Hematopoietic multipotent progenitor cell treated with erythropoietin and hydrocortisone succinate and interleukin-3 and kit ligand, for 17 days (in vitro differentiated cells): ENCODE measurements at regions not wholly inside any gene's neighbourhood (a gene's known extent, or its start where the extent isn't known, plus 50 kb on each side); places are given as distances from the start of the nearest gene placed in this dataset.
"Not testable (repeated sequence)": the region's sequence is repeated elsewhere in the genome, so short reads cannot be mapped to it uniquely, and the experiment has no call there.

Source experiments
- DNase-seq: peaks from one replicate; pipeline ENCODE4 v3.0.0-alpha.2; 2015; ENCODE audit warnings: low spot score

- DNase-seq: peak; percentile 17
These were observed 89.8 kb downstream of the KATNIP start for GRCh38 chr16:27639561-27640276.

GRCh38 chr16:27640277-27640600 lies 90.3 kb downstream of the KATNIP start:
- DNase-seq: no peak

- no peak for DNase-seq
These were observed 91.3 kb downstream of the KATNIP start for GRCh38 chr16:27641260-27641659.

- DNase-seq: not testable (repeated sequence)
These were observed 91.9 kb downstream of the KATNIP start for GRCh38 chr16:27641734-27642415.

- peak; percentile 8 for DNase-seq
These were observed 92.8 kb downstream of the KATNIP start for GRCh38 chr16:27642756-27643155.

DNA sequence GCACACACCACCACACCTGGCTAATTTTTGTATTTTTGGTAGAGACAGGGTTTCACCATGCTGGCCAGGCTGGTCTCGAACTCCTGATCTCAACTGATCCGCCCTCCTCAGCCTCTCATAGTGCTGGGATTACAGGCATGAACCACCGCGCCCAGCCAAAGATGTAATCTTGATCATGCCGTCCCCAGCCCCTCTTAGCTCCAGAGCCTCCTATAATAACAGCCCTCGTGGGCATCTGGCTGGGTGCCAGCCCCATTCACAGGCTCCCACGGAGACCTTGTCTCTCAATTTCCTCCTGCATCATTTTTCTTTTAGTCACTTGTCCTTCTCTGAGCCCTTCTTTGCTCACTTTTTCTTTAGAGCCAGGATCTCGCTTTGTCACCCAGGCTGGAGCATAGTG lies 94.2 kb downstream of the KATNIP start:
- DNase-seq: no peak

DNA sequence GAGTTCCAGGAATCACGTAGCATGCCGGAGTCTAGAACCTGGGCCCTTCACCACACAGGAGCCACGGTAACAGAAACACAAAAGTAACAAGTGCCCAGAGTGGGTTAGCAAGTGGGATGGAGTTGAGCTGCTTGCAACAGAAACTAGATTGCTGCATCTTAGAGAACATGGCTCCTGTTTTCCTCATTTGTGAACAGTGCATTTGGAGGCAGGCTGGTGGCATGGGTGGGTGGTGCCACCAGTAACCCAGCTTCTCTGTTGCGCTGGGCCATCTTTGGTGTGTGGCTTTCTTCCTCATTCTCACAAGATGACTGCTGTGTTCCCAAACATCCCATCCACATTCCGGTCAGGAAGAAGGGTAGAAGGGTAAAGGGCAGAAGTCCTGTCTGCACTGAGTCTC lies 95.5 kb downstream of the KATNIP start:
- DNase-seq: no peak

- DNase-seq: no peak
These were observed 96.9 kb downstream of the KATNIP start for GRCh38 chr16:27646806-27647205.

- DNase-seq: no peak
These were observed 99.1 kb downstream of the KATNIP start for GRCh38 chr16:27649021-27649420.

GRCh38 chr16:27650073-27650701 lies 100.2 kb downstream of the KATNIP start:
- no peak for DNase-seq

- no peak for DNase-seq
These were observed 101.4 kb downstream of the KATNIP start for GRCh38 chr16:27651301-27651700.

GRCh38 chr16:27657811-27658210 lies 107.9 kb downstream of the KATNIP start:
- no peak for DNase-seq

- no peak for DNase-seq
These were observed 110.6 kb downstream of the KATNIP start for GRCh38 chr16:27660507-27660906.

GRCh38 chr16:27663235-27663634 lies 113.3 kb downstream of the KATNIP start:
- DNase-seq: not testable (repeated sequence)

GRCh38 chr16:27665881-27666280 lies 115.9 kb downstream of the KATNIP start:
- DNase-seq: no peak

DNA sequence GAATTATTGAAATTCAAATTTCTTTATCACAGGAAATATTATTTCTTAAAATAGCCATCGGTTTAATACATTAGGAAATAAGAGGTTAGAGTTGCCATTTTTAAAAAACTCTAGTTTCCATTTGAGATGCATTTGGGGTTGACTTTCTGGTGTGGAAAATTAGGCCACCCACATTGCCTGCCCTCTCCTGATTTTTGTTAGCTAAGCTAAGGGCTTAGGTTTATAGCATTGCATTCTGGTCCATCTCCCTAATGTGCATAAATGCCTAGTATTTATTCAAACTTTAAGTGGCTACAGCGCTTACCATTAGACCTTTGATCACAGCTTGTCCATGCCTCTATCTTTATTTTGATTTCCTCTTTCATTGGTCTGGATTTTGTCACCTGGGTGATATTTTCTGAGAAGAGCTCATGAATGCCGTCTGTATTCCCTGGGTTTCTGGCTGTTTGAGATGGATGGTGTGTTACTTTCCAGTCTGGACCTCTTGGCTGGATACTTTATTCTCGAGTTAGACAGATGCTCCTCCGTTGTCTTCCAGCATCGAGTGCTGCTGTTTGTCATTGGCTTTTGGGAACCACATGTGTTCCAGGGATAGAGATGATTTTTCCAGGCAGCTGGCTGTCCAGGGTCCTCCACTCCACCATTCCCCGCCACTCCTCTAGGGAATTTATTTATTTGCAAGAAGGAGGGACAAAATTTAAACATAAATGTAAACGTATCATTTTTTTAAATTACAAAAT lies 120.3 kb downstream of the KATNIP start:
- DNase-seq: no peak

DNA sequence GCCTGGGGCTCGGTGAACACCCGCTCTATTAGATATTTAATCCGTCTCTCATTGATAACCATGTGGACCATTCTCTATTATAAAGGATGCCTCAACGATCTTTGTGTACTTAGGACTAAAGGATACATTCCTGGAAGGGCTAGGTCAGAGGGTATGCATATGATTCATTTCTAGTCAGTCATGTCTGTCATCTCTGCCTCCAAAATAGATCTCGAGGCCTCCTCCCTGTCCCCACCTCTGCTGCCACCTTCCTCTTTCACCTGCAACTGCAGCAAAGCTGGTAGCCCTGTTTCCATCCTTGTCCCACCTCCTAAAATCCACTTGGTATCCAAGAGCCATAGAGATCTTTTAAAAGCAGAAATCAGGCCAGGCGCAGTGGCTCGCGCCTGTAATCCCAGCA lies 121.5 kb downstream of the KATNIP start:
- DNase-seq: no peak

DNA sequence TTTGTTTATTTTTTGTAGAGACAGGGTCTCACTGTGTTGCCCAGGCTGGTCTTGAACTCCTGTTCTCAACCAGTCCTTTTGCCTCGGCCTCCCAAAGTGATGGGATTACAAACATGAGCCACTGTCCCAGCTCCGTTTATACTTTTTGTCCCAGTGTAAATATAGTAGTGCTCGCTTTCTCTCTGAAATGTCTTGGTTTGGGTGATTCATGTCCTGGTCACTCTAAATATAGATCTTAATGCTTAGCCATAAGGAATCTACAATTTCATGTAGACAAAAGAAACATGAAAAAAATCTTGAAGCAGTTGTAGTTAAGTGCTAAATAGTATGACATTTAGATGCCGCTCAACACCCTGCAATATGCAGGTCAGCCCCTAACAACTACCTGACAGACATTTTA lies 126.9 kb downstream of the KATNIP start:
- DNase-seq: no peak

- no peak for DNase-seq
These were observed 127.3 kb downstream of the KATNIP start for GRCh38 chr16:27677263-27677662.

- DNase-seq: no peak
These were observed 129.0 kb downstream of the KATNIP start for GRCh38 chr16:27678955-27679354.

GRCh38 chr16:27679899-27680298 lies 130.0 kb downstream of the KATNIP start:
- no peak for DNase-seq

GRCh38 chr16:27681681-27682080 lies 131.7 kb downstream of the KATNIP start:
- DNase-seq: no peak

DNA sequence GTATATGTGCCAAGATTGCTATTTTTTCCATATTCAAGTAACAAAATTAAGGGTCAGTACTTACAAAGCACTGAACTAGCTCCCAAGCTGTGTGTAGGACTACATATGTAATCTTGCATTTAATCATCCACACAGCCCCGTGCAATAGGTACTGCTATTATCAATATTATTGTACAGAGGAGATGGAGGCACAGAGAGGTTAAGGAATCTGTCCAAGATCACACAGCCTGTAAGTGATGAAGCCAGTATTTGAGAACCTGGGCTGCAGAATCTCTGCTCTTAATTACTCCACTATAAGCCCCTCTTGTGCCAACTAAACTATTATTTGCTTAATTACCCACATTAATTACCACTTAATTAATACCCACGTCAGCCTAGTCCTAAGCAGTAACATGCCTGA lies 134.1 kb downstream of the KATNIP start:
- DNase-seq: no peak
